K562 (cell line): ENCODE measurements at regions not wholly inside any gene's neighbourhood (a gene's known extent, or its start where the extent isn't known, plus 50 kb on each side); places are given as distances from the start of the nearest gene placed in this dataset.

Experiments
- SLC30A9 ChIP-seq: fragments of 250-450 bp; sonication (Bioruptor Pico); IDR thresholded peaks from 2 replicates; pipeline ENCODE4 v1.8.0; 2022; ENCODE audit warnings: mild to moderate bottlenecking, moderate library complexity
- ZNF165 ChIP-seq: fragments of 250-450 bp; sonication (Bioruptor Pico); IDR thresholded peaks from 2 replicates; pipeline ENCODE4 v1.4.0; 2020; ENCODE audit warnings: borderline replicate concordance
- TF ChIP-seq, protein P1 (sequence below): fragments of 200-600 bp; sonication (generic); IDR thresholded peaks from one replicate; pipeline ENCODE4 v1.6.1; 2012; ENCODE audit warnings: mild to moderate bottlenecking, low read depth, low read length, inconsistent platforms

GRCh38 chr5:12794476-12795332 lies 890.5 kb upstream of the CTNND2 start (continued):
- TF ChIP-seq, protein P1, sequence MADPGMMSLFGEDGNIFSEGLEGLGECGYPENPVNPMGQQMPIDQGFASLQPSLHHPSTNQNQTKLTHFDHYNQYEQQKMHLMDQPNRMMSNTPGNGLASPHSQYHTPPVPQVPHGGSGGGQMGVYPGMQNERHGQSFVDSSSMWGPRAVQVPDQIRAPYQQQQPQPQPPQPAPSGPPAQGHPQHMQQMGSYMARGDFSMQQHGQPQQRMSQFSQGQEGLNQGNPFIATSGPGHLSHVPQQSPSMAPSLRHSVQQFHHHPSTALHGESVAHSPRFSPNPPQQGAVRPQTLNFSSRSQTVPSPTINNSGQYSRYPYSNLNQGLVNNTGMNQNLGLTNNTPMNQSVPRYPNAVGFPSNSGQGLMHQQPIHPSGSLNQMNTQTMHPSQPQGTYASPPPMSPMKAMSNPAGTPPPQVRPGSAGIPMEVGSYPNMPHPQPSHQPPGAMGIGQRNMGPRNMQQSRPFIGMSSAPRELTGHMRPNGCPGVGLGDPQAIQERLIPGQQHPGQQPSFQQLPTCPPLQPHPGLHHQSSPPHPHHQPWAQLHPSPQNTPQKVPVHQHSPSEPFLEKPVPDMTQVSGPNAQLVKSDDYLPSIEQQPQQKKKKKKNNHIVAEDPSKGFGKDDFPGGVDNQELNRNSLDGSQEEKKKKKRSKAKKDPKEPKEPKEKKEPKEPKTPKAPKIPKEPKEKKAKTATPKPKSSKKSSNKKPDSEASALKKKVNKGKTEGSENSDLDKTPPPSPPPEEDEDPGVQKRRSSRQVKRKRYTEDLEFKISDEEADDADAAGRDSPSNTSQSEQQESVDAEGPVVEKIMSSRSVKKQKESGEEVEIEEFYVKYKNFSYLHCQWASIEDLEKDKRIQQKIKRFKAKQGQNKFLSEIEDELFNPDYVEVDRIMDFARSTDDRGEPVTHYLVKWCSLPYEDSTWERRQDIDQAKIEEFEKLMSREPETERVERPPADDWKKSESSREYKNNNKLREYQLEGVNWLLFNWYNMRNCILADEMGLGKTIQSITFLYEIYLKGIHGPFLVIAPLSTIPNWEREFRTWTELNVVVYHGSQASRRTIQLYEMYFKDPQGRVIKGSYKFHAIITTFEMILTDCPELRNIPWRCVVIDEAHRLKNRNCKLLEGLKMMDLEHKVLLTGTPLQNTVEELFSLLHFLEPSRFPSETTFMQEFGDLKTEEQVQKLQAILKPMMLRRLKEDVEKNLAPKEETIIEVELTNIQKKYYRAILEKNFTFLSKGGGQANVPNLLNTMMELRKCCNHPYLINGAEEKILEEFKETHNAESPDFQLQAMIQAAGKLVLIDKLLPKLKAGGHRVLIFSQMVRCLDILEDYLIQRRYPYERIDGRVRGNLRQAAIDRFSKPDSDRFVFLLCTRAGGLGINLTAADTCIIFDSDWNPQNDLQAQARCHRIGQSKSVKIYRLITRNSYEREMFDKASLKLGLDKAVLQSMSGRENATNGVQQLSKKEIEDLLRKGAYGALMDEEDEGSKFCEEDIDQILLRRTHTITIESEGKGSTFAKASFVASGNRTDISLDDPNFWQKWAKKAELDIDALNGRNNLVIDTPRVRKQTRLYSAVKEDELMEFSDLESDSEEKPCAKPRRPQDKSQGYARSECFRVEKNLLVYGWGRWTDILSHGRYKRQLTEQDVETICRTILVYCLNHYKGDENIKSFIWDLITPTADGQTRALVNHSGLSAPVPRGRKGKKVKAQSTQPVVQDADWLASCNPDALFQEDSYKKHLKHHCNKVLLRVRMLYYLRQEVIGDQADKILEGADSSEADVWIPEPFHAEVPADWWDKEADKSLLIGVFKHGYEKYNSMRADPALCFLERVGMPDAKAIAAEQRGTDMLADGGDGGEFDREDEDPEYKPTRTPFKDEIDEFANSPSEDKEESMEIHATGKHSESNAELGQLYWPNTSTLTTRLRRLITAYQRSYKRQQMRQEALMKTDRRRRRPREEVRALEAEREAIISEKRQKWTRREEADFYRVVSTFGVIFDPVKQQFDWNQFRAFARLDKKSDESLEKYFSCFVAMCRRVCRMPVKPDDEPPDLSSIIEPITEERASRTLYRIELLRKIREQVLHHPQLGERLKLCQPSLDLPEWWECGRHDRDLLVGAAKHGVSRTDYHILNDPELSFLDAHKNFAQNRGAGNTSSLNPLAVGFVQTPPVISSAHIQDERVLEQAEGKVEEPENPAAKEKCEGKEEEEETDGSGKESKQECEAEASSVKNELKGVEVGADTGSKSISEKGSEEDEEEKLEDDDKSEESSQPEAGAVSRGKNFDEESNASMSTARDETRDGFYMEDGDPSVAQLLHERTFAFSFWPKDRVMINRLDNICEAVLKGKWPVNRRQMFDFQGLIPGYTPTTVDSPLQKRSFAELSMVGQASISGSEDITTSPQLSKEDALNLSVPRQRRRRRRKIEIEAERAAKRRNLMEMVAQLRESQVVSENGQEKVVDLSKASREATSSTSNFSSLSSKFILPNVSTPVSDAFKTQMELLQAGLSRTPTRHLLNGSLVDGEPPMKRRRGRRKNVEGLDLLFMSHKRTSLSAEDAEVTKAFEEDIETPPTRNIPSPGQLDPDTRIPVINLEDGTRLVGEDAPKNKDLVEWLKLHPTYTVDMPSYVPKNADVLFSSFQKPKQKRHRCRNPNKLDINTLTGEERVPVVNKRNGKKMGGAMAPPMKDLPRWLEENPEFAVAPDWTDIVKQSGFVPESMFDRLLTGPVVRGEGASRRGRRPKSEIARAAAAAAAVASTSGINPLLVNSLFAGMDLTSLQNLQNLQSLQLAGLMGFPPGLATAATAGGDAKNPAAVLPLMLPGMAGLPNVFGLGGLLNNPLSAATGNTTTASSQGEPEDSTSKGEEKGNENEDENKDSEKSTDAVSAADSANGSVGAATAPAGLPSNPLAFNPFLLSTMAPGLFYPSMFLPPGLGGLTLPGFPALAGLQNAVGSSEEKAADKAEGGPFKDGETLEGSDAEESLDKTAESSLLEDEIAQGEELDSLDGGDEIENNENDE = no peak
- no peak for TF ChIP-seq SLC30A9 (CRISPR knock-in tag)
- TF ChIP-seq ZNF165 (CRISPR knock-in tag) = no peak
